ENCODE measurements at regions not wholly inside any gene's neighbourhood (a gene's known extent, or its start where the extent isn't known, plus 50 kb on each side); places are given as distances from the start of the nearest gene placed in this dataset.

DNA sequence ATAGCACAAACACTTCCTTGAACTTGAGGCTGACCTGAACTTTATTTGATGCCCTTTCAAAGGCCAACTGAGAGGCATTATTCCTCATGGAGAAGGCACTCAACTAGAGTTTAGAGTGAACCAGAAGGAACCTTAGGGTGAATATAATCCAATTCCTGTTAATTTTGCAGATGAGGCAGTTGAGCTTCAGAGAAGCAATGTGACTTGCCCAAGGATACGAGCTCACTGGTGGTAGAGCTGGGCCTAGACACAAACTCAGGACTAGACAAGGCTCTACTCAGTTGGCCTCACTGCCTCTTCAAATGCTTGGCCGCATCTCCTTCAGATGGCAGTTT lies 172.7 kb upstream of the ADAMTS9 start:
- DNase-seq (ENCODE audit: low read depth) = no peak
- Histone ChIP-seq H3K27me3 (ENCODE audit: control insufficient read depth, insufficient read depth, low read length) (no peaks in the 10 kb centered on the region), H3K36me3 (ENCODE audit: control insufficient read depth, insufficient read depth, low read length) (no peaks in the 10 kb centered on the region), H3K4me3 (ENCODE audit: low read depth, low read length) (no peak overlapping the region)
- no peak for FAIRE-seq
- TF ChIP-seq, protein P1, sequence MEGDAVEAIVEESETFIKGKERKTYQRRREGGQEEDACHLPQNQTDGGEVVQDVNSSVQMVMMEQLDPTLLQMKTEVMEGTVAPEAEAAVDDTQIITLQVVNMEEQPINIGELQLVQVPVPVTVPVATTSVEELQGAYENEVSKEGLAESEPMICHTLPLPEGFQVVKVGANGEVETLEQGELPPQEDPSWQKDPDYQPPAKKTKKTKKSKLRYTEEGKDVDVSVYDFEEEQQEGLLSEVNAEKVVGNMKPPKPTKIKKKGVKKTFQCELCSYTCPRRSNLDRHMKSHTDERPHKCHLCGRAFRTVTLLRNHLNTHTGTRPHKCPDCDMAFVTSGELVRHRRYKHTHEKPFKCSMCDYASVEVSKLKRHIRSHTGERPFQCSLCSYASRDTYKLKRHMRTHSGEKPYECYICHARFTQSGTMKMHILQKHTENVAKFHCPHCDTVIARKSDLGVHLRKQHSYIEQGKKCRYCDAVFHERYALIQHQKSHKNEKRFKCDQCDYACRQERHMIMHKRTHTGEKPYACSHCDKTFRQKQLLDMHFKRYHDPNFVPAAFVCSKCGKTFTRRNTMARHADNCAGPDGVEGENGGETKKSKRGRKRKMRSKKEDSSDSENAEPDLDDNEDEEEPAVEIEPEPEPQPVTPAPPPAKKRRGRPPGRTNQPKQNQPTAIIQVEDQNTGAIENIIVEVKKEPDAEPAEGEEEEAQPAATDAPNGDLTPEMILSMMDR (IDR thresholded peaks at IDR 0.05; ENCODE audit: insufficient read depth, low read length, severe bottlenecking) = no peak

DNA sequence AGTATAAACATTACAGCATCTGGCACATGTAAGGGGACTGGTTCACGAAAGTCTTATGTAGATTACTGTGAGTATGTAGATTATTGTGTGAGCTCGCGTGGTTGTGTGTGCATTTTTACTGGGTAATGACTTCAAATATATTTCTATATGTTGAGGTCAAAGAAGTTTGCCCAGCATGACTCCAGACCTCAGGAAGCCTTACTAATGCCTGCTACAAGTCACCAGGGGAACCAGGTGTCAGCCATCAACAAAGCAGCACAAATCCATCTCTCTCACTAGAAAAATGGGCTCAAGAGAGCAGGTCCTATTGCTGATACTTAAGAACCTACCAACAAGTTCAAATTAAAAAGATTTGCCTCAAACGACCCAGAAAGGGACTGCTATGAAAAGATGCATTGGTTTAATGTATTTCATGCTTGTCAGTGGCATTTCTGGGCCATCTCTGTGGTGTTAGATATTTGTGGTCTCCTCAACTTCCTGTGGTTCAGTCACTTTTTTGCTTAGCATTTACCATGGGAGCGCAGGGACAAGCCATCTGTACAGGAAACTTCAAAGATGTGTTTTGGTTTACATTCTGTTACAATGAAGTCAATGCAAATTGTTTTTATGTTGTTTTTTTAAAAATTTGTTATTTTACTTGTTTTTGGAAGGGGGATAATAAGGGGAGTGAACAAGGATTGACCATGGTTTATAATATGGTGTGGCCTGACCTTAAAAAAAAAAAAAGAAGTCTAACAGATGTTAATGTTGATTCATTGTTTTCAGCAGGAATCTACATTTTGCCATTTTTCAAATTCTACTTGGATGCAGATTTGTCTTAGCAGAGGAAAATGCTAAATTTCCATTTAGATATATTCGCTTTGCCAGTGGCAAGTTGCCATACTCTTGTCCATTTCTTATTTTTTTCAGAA lies 172.1 kb upstream of the ADAMTS9 start:
- FAIRE-seq (no peak), DNase-seq (ENCODE audit: low read depth) (no peak)
- Histone ChIP-seq H3K4me3 (ENCODE audit: low read depth, low read length) (no peak overlapping the region), H3K36me3 (ENCODE audit: control insufficient read depth, insufficient read depth, low read length) (no peaks in the 10 kb centered on the region), H3K27me3 (ENCODE audit: control insufficient read depth, insufficient read depth, low read length) (no peaks in the 10 kb centered on the region)
- TF ChIP-seq, protein P1 (IDR thresholded peaks at IDR 0.05; ENCODE audit: insufficient read depth, low read length, severe bottlenecking) = no peak

DNA sequence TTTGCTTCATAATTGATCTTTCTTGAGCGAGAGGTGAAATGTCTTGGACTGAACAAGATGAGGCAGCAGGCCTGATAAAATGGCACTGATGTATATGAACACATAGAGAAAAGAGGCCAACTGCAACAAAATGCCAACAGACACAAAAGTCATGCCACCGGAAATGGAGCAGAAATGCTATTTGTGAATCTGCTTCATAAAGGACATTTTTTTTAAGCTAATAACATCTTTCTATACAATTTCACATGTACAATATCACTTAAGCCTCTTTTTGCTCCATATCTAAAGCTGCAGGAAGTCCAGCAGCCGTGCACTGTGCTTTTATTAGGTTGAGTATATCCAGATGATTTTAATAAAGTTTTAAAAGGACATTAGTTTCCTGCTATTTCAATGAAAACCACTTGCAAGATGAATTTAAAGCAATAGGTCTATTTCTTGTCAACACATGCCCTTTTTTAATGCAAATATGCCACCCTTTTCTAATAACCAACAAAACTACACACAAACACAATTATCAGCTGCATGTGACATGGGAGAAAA lies 169.2 kb upstream of the ADAMTS9 start:
- no peaks in the 10 kb centered on the region for H3K27me3 ChIP-seq (ENCODE audit: control insufficient read depth, insufficient read depth, low read length)
- TF ChIP-seq, protein P1 (IDR thresholded peaks at IDR 0.05; ENCODE audit: insufficient read depth, low read length, severe bottlenecking) = no peak
- FAIRE-seq = no peak

DNA sequence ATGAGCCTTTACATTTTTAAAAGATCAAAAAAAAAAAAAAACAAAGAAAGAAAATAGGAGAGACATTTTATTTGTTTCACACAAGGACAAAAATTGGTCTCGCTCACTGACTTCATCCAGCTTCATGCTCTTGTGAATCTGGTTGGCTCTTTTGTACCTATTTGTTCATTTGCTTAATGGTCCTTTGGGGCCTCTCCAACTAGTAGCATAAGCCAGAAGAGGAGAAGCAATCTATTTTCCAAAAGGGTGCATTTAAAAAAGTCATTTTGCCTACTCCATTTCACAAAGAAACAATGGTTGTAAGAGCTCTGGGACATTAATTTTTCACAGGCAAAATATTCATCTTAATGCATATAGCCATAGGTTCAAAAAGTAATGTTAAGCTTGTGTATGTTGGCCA lies 168.3 kb upstream of the ADAMTS9 start:
- H3K27me3 ChIP-seq (ENCODE audit: control insufficient read depth, insufficient read depth, low read length) = no peaks in the 10 kb centered on the region
- no peak for DNase-seq (ENCODE audit: low read depth)
- no peak for FAIRE-seq
- no peaks in the 10 kb centered on the region for H3K36me3 ChIP-seq (ENCODE audit: control insufficient read depth, insufficient read depth, low read length)
- H3K4me3 ChIP-seq (ENCODE audit: low read depth, low read length) = no peak overlapping the region
- TF ChIP-seq, protein P1 (IDR thresholded peaks at IDR 0.05; ENCODE audit: insufficient read depth, low read length, severe bottlenecking) = no peak

More for the DNA sequence above, 169.2 kb upstream of the ADAMTS9 start:
- DNase-seq (ENCODE audit: low read depth) = no peak
- Histone ChIP-seq H3K4me3 (ENCODE audit: low read depth, low read length) (no peak overlapping the region), H3K36me3 (ENCODE audit: control insufficient read depth, insufficient read depth, low read length) (no peaks in the 10 kb centered on the region)

DNA sequence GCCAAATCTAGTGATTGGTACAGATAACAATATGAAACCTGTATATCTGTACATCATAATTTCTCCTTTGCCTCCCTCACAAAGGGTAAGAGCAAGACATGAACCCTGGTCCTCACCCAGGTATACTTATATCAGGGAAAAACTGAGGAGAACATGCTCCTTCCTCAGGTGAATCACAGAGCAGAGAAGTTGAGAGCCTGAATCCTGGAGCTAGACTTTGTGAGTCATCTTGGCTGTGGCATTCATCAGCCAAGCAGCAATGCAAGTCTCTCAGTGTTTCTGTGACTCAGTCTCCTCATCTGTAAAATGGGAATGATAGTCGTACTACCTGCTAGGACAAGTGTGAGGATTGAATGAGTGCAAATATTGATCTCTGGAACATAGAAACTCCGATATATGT lies 165.7 kb upstream of the ADAMTS9 start:
- H3K27me3 ChIP-seq (ENCODE audit: control insufficient read depth, insufficient read depth, low read length) = no peaks in the 10 kb centered on the region
- TF ChIP-seq, protein P1 (IDR thresholded peaks at IDR 0.05; ENCODE audit: insufficient read depth, low read length, severe bottlenecking) = no peak
- DNase-seq (ENCODE audit: low read depth) (peak; percentile 13), FAIRE-seq (no peak)
- H3K36me3 ChIP-seq (ENCODE audit: control insufficient read depth, insufficient read depth, low read length) = no peaks in the 10 kb centered on the region
- no peak overlapping the region for H3K4me3 ChIP-seq (ENCODE audit: low read depth, low read length)

All from bronchial epithelial cell (primary cell).